ENCODE measurements at regions not wholly inside any gene's neighbourhood (a gene's known extent, or its start where the extent isn't known, plus 50 kb on each side); places are given as distances from the start of the nearest gene placed in this dataset.

- TF ChIP-seq EP300 (IDR thresholded peaks at IDR 0.05) (no peak), POLR2A (IDR thresholded peaks at IDR 0.05) (no peak), POLR2AphosphoS5 (IDR thresholded peaks at IDR 0.05) (no peak), CTCF (IDR thresholded peaks at IDR 0.05) (no peak)
- 16% methylated on average over 4 of the region's 4 CpGs for WGBS
- Histone ChIP-seq H3K27me3 (no peaks in the 10 kb centered on the region), H3K36me3 (no peaks in the 10 kb centered on the region), H3K9me3 (no peaks in the 10 kb centered on the region), H3K4me1 (no peaks in the 10 kb centered on the region), H3K27ac (no peak overlapping the region), H3K4me3 (no peak overlapping the region)
- no peak for DNase-seq (ENCODE audit: low spot score in 2 of 2)
Measured at GRCh38 chr2:142531377-142531776, 346.1 kb upstream of the KYNU start.

DNA sequence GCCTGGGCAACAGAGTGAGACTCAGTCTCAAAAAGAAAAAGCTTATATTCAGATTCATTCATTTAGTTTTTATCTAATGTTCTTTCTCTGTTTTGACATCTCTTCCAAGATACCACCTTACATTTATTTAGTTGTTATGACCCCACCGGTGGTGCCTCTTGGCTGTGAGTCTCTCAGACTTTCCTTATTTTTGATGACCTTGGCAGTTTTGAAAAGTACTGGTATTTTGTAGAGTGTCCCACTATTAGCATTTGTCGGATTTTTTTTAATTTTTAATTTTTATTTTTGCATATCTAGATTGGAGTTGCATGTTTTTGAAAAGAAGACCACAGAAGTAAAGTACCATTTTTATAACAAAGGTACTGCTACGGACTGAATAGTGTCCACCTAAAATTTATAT is 351.7 kb upstream of the KYNU start:
- WGBS, result 80% methylated on average over 3 of the region's 3 CpGs
- DNase-seq (ENCODE audit: low spot score in 2 of 2), result no peak
- TF ChIP-seq POLR2A (IDR thresholded peaks at IDR 0.05), result no peak
- no peak for TF ChIP-seq POLR2AphosphoS5 (IDR thresholded peaks at IDR 0.05)
- TF ChIP-seq CTCF (IDR thresholded peaks at IDR 0.05), result no peak
- no peak for TF ChIP-seq EP300 (IDR thresholded peaks at IDR 0.05)
- no peak overlapping the region for H3K4me3 ChIP-seq
- no peaks in the 10 kb centered on the region for H3K9me3 ChIP-seq
- H3K36me3 ChIP-seq, result no peaks in the 10 kb centered on the region
- no peaks in the 10 kb centered on the region for H3K27me3 ChIP-seq
- no peaks in the 10 kb centered on the region for H3K4me1 ChIP-seq
- no peak overlapping the region for H3K27ac ChIP-seq

- H3K36me3 ChIP-seq, result no peaks in the 10 kb centered on the region
- DNase-seq (ENCODE audit: low spot score in 2 of 2), result no peak
- H3K27me3 ChIP-seq, result no peaks in the 10 kb centered on the region
- no peaks in the 10 kb centered on the region for H3K4me1 ChIP-seq
- H3K27ac ChIP-seq, result no peak overlapping the region
- H3K9me3 ChIP-seq, result no peaks in the 10 kb centered on the region
- H3K4me3 ChIP-seq, result no peak overlapping the region
- TF ChIP-seq POLR2A (IDR thresholded peaks at IDR 0.05), result no peak
- no peak for TF ChIP-seq CTCF (IDR thresholded peaks at IDR 0.05)
- TF ChIP-seq POLR2AphosphoS5 (IDR thresholded peaks at IDR 0.05), result no peak
- TF ChIP-seq EP300 (IDR thresholded peaks at IDR 0.05), result no peak
- 70% methylated on average over 3 of the region's 3 CpGs for WGBS
Measured at GRCh38 chr2:142521492-142521891, 356.0 kb upstream of the KYNU start.

DNA sequence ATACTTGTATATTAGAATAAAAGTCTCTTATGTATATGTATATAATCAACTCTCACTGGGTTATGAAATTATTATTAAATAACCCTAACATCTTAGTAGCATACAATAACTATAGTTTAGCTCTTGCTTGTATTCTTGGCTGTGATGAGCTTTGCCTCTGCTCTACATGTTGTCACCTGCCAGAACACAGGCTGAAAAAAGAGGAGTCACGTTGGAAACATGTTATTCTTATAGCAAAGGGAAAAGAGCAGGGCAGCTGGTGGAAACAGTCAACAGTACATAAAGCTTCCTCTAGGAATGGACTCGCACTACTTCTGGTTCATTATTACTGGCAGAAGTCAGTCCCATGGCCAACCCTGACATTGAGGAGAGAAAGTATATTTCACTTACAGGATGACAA is 362.0 kb upstream of the KYNU start:
- no peak overlapping the region for H3K4me3 ChIP-seq
- no peaks in the 10 kb centered on the region for H3K27me3 ChIP-seq
- no peaks in the 10 kb centered on the region for H3K4me1 ChIP-seq
- 33% methylated on average over 2 of the region's 2 CpGs for WGBS
- no peak for TF ChIP-seq POLR2AphosphoS5 (IDR thresholded peaks at IDR 0.05)
- TF ChIP-seq CTCF (IDR thresholded peaks at IDR 0.05), result no peak
- no peak for DNase-seq (ENCODE audit: low spot score in 2 of 2)
- no peaks in the 10 kb centered on the region for H3K9me3 ChIP-seq
- H3K36me3 ChIP-seq, result no peaks in the 10 kb centered on the region
- no peak overlapping the region for H3K27ac ChIP-seq

DNA sequence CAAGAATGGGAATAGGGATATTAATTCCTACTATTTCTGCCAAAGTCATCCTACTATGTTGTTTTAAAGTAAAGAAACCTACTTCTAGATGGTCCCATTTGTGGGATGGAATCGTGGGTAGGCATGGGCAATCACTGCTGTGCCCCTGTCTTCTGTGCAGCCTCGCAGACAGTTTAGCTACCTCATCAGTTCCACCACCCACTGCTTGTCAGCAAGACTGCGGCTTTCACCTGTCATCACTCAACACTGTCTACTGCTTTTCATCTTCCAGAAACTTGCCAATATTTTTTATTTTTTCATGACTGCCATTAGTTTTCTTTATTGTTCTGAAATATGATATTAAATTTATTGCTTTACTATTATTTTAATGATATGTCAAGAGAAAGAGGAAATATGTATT is 368.1 kb upstream of the KYNU start:
- H3K36me3 ChIP-seq, result no peaks in the 10 kb centered on the region
- no peak for TF ChIP-seq POLR2AphosphoS5 (IDR thresholded peaks at IDR 0.05)
- no peak for TF ChIP-seq CTCF (IDR thresholded peaks at IDR 0.05)
- no peak for TF ChIP-seq POLR2A (IDR thresholded peaks at IDR 0.05)
- TF ChIP-seq EP300 (IDR thresholded peaks at IDR 0.05), result no peak
- WGBS, result 72% methylated on average over 3 of the region's 3 CpGs
- H3K4me1 ChIP-seq, result no peaks in the 10 kb centered on the region
- no peaks in the 10 kb centered on the region for H3K9me3 ChIP-seq
- H3K4me3 ChIP-seq, result no peak overlapping the region
- no peak overlapping the region for H3K27ac ChIP-seq
- H3K27me3 ChIP-seq, result no peaks in the 10 kb centered on the region
- no peak for DNase-seq (ENCODE audit: low spot score in 2 of 2)
